HepG2 (cell line): ENCODE measurements at regions not wholly inside any gene's neighbourhood (a gene's known extent, or its start where the extent isn't known, plus 50 kb on each side); places are given as distances from the start of the nearest gene placed in this dataset.

Experiments used
- AKNA ChIP-seq: sonication (generic); formaldehyde crosslinking; IDR thresholded peaks from 2 replicates; pipeline ENCODE4 v1.4.0; 2020; ENCODE audit warnings: missing genetic modification reagents, borderline replicate concordance
- HOXA3 ChIP-seq: sonication (generic); formaldehyde crosslinking; IDR thresholded peaks from 2 replicates; pipeline ENCODE4 v1.5.0; 2020; ENCODE audit warnings: missing genetic modification reagents
- MAF1 ChIP-seq: sonication (generic); formaldehyde crosslinking; IDR thresholded peaks from 2 replicates; pipeline ENCODE4 v1.5.0; 2020; ENCODE audit warnings: missing genetic modification reagents, borderline replicate concordance

DNA sequence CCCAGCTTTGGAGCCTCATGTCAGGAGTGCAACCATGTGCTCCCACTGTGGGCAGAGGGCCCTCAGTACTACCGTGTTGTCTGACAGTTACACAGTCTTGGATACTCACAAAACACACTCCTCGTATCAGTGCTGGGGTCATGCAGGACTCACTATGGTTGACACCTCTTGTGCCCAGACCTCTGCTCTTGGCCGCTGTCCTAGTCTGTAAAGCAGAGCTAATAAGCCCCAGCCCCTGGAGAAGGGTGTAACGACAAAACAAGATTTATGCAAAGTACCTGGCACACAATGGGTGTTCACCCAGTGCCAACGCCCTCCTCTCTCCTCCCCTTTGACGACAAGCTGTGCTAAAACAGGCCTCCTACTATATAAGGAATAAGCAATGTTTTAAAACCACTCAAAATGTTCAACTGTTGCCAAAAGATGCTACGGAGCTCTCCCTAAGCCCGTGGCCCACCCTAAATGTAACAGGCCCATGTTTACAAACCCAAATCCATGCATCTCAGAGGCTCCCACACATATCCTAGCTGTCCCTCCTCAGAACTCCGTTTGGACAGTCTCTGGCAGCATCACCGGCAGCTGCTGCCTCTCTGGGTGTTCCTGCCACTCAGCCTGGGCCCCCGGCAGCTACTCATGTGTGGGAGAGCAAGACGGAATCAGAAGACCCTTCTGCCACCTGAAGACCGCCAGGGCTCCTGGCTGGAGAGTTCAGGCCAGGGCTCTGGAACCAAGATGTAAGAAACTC lies 65.8 kb downstream of the MRPL46 start:
- no peak for TF ChIP-seq HOXA3 (CRISPR knock-in tag)
- no peak for TF ChIP-seq MAF1 (CRISPR knock-in tag)
- no peak for TF ChIP-seq AKNA
